NCI-H1048 (cell line): ENCODE measurements at regions not wholly inside any gene's neighbourhood (a gene's known extent, or its start where the extent isn't known, plus 50 kb on each side); places are given as distances from the start of the nearest gene placed in this dataset.
"Not testable (repeated sequence)": the region's sequence is repeated elsewhere in the genome, so short reads cannot be mapped to it uniquely, and the experiment has no call there.

ENCODE experiments used
- DNase-seq: peaks from one replicate; lab custom pipeline; 2025; lab: John Stamatoyannopoulos, UW

- no peak for DNase-seq
These were observed 171.8 kb upstream of the GSE1 start for GRCh38 chr16:85441189-85441889.

GRCh38 chr16:85441890-85442670, 171.0 kb upstream of the GSE1 start:
- no peak for DNase-seq

GRCh38 chr16:85443116-85443515, 170.0 kb upstream of the GSE1 start:
- DNase-seq = no peak

- DNase-seq = no peak
These were observed 169.6 kb upstream of the GSE1 start for GRCh38 chr16:85443531-85443930.

- DNase-seq = no peak
These were observed 167.9 kb upstream of the GSE1 start for GRCh38 chr16:85445064-85445778.

GRCh38 chr16:85445779-85446222, 167.3 kb upstream of the GSE1 start:
- DNase-seq = no peak

- DNase-seq = no peak
These were observed 166.0 kb upstream of the GSE1 start for GRCh38 chr16:85446951-85447692.

- DNase-seq = no peak
These were observed 165.3 kb upstream of the GSE1 start for GRCh38 chr16:85447693-85448313.

GRCh38 chr16:85448557-85449190, 164.4 kb upstream of the GSE1 start:
- DNase-seq = no peak

GRCh38 chr16:85449191-85449884, 163.8 kb upstream of the GSE1 start:
- DNase-seq = no peak

- no peak for DNase-seq
These were observed 163.3 kb upstream of the GSE1 start for GRCh38 chr16:85449885-85450245.

- not testable (repeated sequence) for DNase-seq
These were observed 162.0 kb upstream of the GSE1 start for GRCh38 chr16:85451142-85451541.

- DNase-seq = no peak
These were observed 161.3 kb upstream of the GSE1 start for GRCh38 chr16:85451641-85452363.

- no peak for DNase-seq
These were observed 160.5 kb upstream of the GSE1 start for GRCh38 chr16:85452364-85453193.

- no peak for DNase-seq
These were observed 159.9 kb upstream of the GSE1 start for GRCh38 chr16:85453194-85453678.

- DNase-seq = no peak
These were observed 159.4 kb upstream of the GSE1 start for GRCh38 chr16:85453703-85454102.

GRCh38 chr16:85454171-85454872, 158.8 kb upstream of the GSE1 start:
- no peak for DNase-seq

GRCh38 chr16:85455534-85455933, 157.6 kb upstream of the GSE1 start:
- no peak for DNase-seq
